Smooth muscle cell (in vitro differentiated cells): ENCODE measurements at regions not wholly inside any gene's neighbourhood (a gene's known extent, or its start where the extent isn't known, plus 50 kb on each side); places are given as distances from the start of the nearest gene placed in this dataset.
A peak's percentile ranks its signal among the peaks of the same experiment; 100 is the strongest.

Source experiments
- DNase-seq: peaks from one replicate; lab custom pipeline; 2025; ENCODE audit not compliant: unreplicated experiment; lab: John Stamatoyannopoulos, UW
- H2AFZ ChIP-seq: fragments of 200-600 bp; sonication (generic); 2 replicates; pipeline ENCODE4 v1.6.0; 2016; ENCODE audit warnings: antibody characterized with exemption, low read depth, mild to moderate bottlenecking
- H3F3A ChIP-seq: fragments of 200-600 bp; sonication (generic); 2 replicates; pipeline ENCODE4 v1.6.0; 2017; ENCODE audit warnings: antibody characterized with exemption, low read depth
- H3K27ac ChIP-seq: fragments of 200-600 bp; sonication (generic); 2 replicates; pipeline ENCODE4 v1.5.1; 2016; ENCODE audit warnings: low read depth, mild to moderate bottlenecking
- H3K27me3 ChIP-seq: fragments of 200-600 bp; sonication (generic); 2 replicates; pipeline ENCODE4 v1.6.1; 2016; ENCODE audit warnings: low read depth, mild to moderate bottlenecking
- H3K36me3 ChIP-seq: fragments of 200-600 bp; sonication (generic); 2 replicates; pipeline ENCODE4 v1.5.1; 2016; ENCODE audit warnings: low read depth
- H3K4me1 ChIP-seq: fragments of 200-600 bp; sonication (generic); 2 replicates; pipeline ENCODE4 v1.5.1; 2016; ENCODE audit warnings: low read depth
- H3K4me2 ChIP-seq: fragments of 200-600 bp; sonication (generic); 2 replicates; pipeline ENCODE4 v1.6.0; 2016; ENCODE audit warnings: mild to moderate bottlenecking
- H3K4me3 ChIP-seq: fragments of 200-600 bp; sonication (generic); 2 replicates; pipeline ENCODE4 v1.5.1; 2016; ENCODE audit warnings: mild to moderate bottlenecking
- H3K79me2 ChIP-seq: fragments of 200-600 bp; sonication (generic); 2 replicates; pipeline ENCODE4 v1.6.0; 2016; ENCODE audit warnings: low read depth, mild to moderate bottlenecking
- H3K9ac ChIP-seq: fragments of 200-600 bp; sonication (generic); 2 replicates; pipeline ENCODE4 v1.6.0; 2016; ENCODE audit warnings: low read depth
- H3K9me3 ChIP-seq: fragments of 200-600 bp; sonication (generic); replicated peaks from 2 replicates; pipeline ENCODE4 v1.5.1; 2016; ENCODE audit warnings: low read depth
- H4K20me1 ChIP-seq: fragments of 200-600 bp; sonication (generic); 2 replicates; pipeline ENCODE4 v1.6.0; 2016; ENCODE audit warnings: low read depth
- CTCF ChIP-seq: fragments of 200-600 bp; sonication (generic); IDR thresholded peaks from 2 replicates; pipeline ENCODE4 v1.5.1; 2017; ENCODE audit warnings: borderline replicate concordance, mild to moderate bottlenecking, antibody characterized with exemption; ENCODE audit not compliant: insufficient read depth, poor library complexity, severe bottlenecking
- WGBS: methylation state at CpG from one replicate; pipeline ENCODE4 v1.1.7; 2016; ENCODE audit warnings: low lambda C conversion rate; 5-methylcytosine and 5-hydroxymethylcytosine counted together

GRCh38 chr14:76930549-76930948 lies 98.0 kb downstream of the IRF2BPL start:
- no peak overlapping the region for H2AFZ ChIP-seq
- TF ChIP-seq CTCF, result no peak

GRCh38 chr14:76929927-76930326 lies 98.6 kb downstream of the IRF2BPL start:
- Histone ChIP-seq H3K79me2 (no peaks in the 10 kb centered on the region), H4K20me1 (no peaks in the 10 kb centered on the region), H3K9me3 (no peaks in the 10 kb centered on the region), H3K4me3 (no peak overlapping the region), H3K9ac (no peak overlapping the region), H3F3A (no peaks in the 10 kb centered on the region), H3K36me3 (no peaks in the 10 kb centered on the region), H3K4me2 (peak overlapping the region; percentile 68), H3K27me3 (no peaks in the 10 kb centered on the region), H2AFZ (peak overlapping the region; percentile 72), H3K4me1 (peaks cover 14% of the 10 kb centered on the region), H3K27ac (peak overlapping the region; percentile 35)
- TF ChIP-seq CTCF, result no peak
- 26% methylated on average over 8 of the region's 8 CpGs for WGBS
- DNase-seq, result no peak

More at GRCh38 chr14:76930549-76930948, 98.0 kb downstream of the IRF2BPL start:
- Histone ChIP-seq H3K36me3 (no peaks in the 10 kb centered on the region), H3F3A (no peaks in the 10 kb centered on the region), H3K4me2 (no peak overlapping the region), H4K20me1 (no peaks in the 10 kb centered on the region), H3K27ac (no peak overlapping the region), H3K4me1 (peaks cover 11% of the 10 kb centered on the region), H3K79me2 (no peaks in the 10 kb centered on the region), H3K27me3 (no peaks in the 10 kb centered on the region), H3K9ac (no peak overlapping the region), H3K4me3 (no peak overlapping the region), H3K9me3 (no peaks in the 10 kb centered on the region)
- no peak for DNase-seq
- WGBS, result 96% methylated on average over 9 of the region's 9 CpGs

- Histone ChIP-seq H3K9me3 (no peaks in the 10 kb centered on the region), H3K27me3 (no peaks in the 10 kb centered on the region), H3K79me2 (no peaks in the 10 kb centered on the region), H3K9ac (no peak overlapping the region), H3K4me3 (no peak overlapping the region), H3K4me1 (peaks cover 30% of the 10 kb centered on the region), H3K27ac (peak overlapping the region; percentile 78), H3K4me2 (no peak overlapping the region), H2AFZ (no peak overlapping the region), H3K36me3 (no peaks in the 10 kb centered on the region), H3F3A (peaks cover 6% of the 10 kb centered on the region), H4K20me1 (no peaks in the 10 kb centered on the region)
- DNase-seq, result no peak
- WGBS, result 80% methylated on average over 8 of the region's 8 CpGs
- no peak for TF ChIP-seq CTCF
Measured at GRCh38 chr14:76927971-76928700, 100.4 kb downstream of the IRF2BPL start.
